ENCODE measurements at regions not wholly inside any gene's neighbourhood (a gene's known extent, or its start where the extent isn't known, plus 50 kb on each side); places are given as distances from the start of the nearest gene placed in this dataset.
"Not testable (repeated sequence)": the region's sequence is repeated elsewhere in the genome, so short reads cannot be mapped to it uniquely, and the experiment has no call there.

- no peak for DNase-seq (ENCODE audit: low spot score)
- in situ Hi-C loops (cut with MboI; ENCODE audit: low pct_unique_long_range_greater_than_20kb, low sequenced_read_pairs, unreplicated experiment) = no loop called here
- TF ChIP-seq CTCF (IDR thresholded peaks at IDR 0.05; ENCODE audit: extremely low read depth, insufficient read depth, missing control alignments) = no peak
These were observed 1164.0 kb upstream of the CELF2 start for GRCh38 chr10:9853405-9854355.

- DNase-seq (ENCODE audit: low spot score); in situ Hi-C loops (cut with MboI; ENCODE audit: low pct_unique_long_range_greater_than_20kb, low sequenced_read_pairs, unreplicated experiment): not testable (repeated sequence)
These were observed 1162.2 kb upstream of the CELF2 start for GRCh38 chr10:9855451-9855850.

- in situ Hi-C loops (cut with MboI; ENCODE audit: low pct_unique_long_range_greater_than_20kb, low sequenced_read_pairs, unreplicated experiment) = no loop called here
- no peak for DNase-seq (ENCODE audit: low spot score)
- no peak for TF ChIP-seq CTCF (IDR thresholded peaks at IDR 0.05; ENCODE audit: extremely low read depth, insufficient read depth, missing control alignments)
These were observed 1158.9 kb upstream of the CELF2 start for GRCh38 chr10:9858816-9859215.

GRCh38 chr10:9860045-9860444, 1157.6 kb upstream of the CELF2 start:
- in situ Hi-C loops (cut with MboI; ENCODE audit: low pct_unique_long_range_greater_than_20kb, low sequenced_read_pairs, unreplicated experiment) = no loop called here
- TF ChIP-seq CTCF (IDR thresholded peaks at IDR 0.05; ENCODE audit: extremely low read depth, insufficient read depth, missing control alignments) = no peak
- DNase-seq (ENCODE audit: low spot score) = no peak

GRCh38 chr10:9863559-9864121, 1154.0 kb upstream of the CELF2 start:
- TF ChIP-seq CTCF (IDR thresholded peaks at IDR 0.05; ENCODE audit: extremely low read depth, insufficient read depth, missing control alignments) = no peak
- in situ Hi-C loops (cut with MboI; ENCODE audit: low pct_unique_long_range_greater_than_20kb, low sequenced_read_pairs, unreplicated experiment) = no loop called here
- no peak for DNase-seq (ENCODE audit: low spot score)

- in situ Hi-C loops (cut with MboI; ENCODE audit: low pct_unique_long_range_greater_than_20kb, low sequenced_read_pairs, unreplicated experiment) = no loop called here
These were observed 1149.2 kb upstream of the CELF2 start for GRCh38 chr10:9868499-9868898.

More at GRCh38 chr10:9868499-9868898, 1149.2 kb upstream of the CELF2 start:
- no peak for DNase-seq (ENCODE audit: low spot score)
- TF ChIP-seq CTCF (IDR thresholded peaks at IDR 0.05; ENCODE audit: extremely low read depth, insufficient read depth, missing control alignments) = no peak

All from GM13977 (cell line).